Fibroblast of pulmonary artery (primary cell): ENCODE measurements at regions not wholly inside any gene's neighbourhood (a gene's known extent, or its start where the extent isn't known, plus 50 kb on each side); places are given as distances from the start of the nearest gene placed in this dataset.

Experiments used
- DNase-seq: peaks from one replicate; pipeline ENCODE4 v3.0.0-alpha.2; 2010; ENCODE audit warnings: low read depth
- H3K4me3 ChIP-seq: replicated peaks from 2 replicates; pipeline ENCODE4 v1.5.1; 2011; ENCODE audit warnings: low read depth, mild to moderate bottlenecking, control low read depth, low read length, moderate library complexity
- CTCF ChIP-seq: IDR thresholded peaks from 2 replicates; pipeline ENCODE4 v1.5.1; 2011; ENCODE audit warnings: mild to moderate bottlenecking, control low read depth, low read length, inconsistent platforms; ENCODE audit errors: missing control alignments

DNA sequence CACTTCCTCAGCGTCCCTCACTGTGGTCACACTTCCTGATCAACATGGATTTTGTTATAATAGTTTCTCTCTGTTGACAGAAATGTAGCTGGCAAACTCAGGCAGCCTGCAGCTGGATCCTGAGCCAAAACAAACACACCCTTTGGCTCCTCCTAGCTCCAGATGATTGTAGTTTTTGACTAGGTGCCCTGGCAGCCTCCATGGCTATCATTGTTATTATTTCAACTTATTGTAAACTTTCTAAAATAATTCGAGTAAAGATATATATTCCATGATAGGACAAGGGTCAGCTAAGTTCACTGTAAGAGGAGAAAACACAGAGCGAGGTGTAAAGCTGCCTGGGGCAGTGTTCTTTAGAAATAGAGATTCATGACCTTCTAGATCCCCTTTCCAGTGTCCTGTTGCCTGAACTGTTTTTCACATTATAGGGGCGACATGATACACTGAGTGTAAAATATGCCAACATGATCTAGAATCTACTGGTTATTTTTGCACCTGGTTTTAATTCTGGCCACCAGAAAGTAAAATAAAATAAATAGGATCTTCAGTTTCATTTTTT lies 98.2 kb upstream of the HDGFL1 start:
- H3K4me3 ChIP-seq, result no peak overlapping the region
- DNase-seq, result peak; percentile 73
- peak; percentile 21 for TF ChIP-seq CTCF

DNA sequence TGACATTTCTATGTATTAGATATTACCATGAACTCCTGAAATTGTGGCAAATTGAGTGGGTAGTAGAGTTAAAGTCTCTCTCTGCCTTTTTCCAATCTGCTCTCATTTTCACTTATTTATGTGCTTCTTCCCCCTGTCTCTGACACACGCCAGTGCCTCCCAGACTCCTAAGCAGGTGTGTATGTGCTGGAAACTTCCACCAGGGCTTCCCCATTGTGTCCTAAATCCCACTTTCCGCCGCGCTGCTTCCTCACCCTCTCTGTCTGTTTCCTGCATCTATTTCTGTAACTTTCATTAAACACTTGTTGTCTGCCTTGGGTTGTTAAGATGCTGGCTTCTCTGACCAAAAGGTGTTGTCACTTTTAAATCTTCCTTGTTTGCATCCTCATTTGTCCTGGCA lies 97.6 kb upstream of the HDGFL1 start:
- DNase-seq, result no peak
- no peak for TF ChIP-seq CTCF
- H3K4me3 ChIP-seq, result no peak overlapping the region

DNA sequence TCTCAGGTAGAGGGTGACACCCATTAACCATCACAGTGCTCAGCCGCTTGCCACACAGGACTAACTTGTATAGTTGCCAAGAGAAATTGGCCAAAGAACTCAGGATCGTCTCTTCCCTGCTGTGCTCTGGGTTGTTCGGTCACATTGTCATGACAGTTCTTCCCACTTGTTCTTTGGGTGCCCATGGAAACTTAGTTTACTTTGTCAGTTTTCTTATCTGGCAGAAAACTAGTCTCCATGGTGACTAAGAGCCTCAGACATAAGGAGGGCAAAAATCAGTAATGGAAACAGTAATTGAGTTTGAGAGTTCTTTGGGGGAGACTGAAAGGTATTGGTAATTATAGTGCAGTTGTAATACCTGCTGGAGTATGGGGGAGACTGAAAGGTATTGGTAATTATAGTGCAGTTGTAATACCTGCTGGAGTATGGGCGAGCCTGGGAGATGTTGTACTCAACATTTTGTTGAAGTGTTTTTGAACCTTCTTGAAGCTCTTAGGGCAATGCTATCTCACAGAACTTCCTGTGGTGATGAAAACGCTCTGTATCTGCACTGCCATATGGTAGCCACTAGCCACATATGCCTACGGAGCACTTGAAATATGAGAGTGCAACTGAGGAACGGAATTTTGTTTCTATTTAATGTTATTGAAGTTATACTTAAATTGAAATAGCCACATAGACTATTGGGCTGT lies 95.2 kb upstream of the HDGFL1 start:
- TF ChIP-seq CTCF, result no peak
- DNase-seq, result no peak
- H3K4me3 ChIP-seq, result no peak overlapping the region

GRCh38 chr6:22476811-22477390 lies 92.5 kb upstream of the HDGFL1 start:
- no peak overlapping the region for H3K4me3 ChIP-seq
- no peak for DNase-seq
- no peak for TF ChIP-seq CTCF

- TF ChIP-seq CTCF, result no peak
- no peak overlapping the region for H3K4me3 ChIP-seq
- DNase-seq, result no peak
Measured at GRCh38 chr6:22497276-22497675, 72.1 kb upstream of the HDGFL1 start.

- TF ChIP-seq CTCF, result no peak
- DNase-seq, result no peak
- H3K4me3 ChIP-seq, result no peak overlapping the region
Measured at GRCh38 chr6:22499815-22500214, 69.6 kb upstream of the HDGFL1 start.
